22Rv1 (cell line): ENCODE measurements at regions not wholly inside any gene's neighbourhood (a gene's known extent, or its start where the extent isn't known, plus 50 kb on each side); places are given as distances from the start of the nearest gene placed in this dataset.

Source experiments
- ZFX ChIP-seq: fragments of 450-650 bp; IDR thresholded peaks from 2 replicates; pipeline ENCODE4 v1.6.1; 2017; ENCODE audit warnings: antibody characterized with exemption, borderline replicate concordance
- TF ChIP-seq, protein P1 (sequence below): fragments of 450-650 bp; IDR thresholded peaks from 2 replicates; pipeline ENCODE4 v1.5.1; 2017; ENCODE audit warnings: mild to moderate bottlenecking

DNA sequence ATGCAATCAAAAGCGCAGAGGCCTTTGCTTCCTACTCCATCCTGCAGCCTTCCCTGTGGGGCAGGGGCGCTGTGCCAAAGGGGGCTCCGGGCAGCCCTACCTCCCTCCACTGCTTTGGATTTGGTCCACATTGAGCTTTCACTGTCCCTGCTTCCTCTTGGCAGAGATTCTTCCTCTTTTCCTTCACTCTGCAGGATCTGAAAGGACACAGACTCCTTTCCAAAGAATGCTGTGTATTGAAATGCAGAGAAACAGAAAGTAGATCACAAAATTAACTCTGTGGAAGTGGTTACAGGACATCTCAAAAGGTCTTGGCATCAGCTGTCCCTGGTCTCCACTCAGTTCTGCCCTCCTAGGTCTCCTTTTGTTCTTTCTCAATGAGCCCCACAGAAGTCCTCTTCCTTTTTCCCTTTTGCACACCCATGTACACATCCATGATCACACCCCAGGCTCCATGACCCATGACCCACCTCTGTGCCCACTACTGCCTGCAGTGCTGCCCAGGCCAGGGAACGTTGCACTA, 64.1 kb downstream of the CCR1 start:
- TF ChIP-seq, protein P1, sequence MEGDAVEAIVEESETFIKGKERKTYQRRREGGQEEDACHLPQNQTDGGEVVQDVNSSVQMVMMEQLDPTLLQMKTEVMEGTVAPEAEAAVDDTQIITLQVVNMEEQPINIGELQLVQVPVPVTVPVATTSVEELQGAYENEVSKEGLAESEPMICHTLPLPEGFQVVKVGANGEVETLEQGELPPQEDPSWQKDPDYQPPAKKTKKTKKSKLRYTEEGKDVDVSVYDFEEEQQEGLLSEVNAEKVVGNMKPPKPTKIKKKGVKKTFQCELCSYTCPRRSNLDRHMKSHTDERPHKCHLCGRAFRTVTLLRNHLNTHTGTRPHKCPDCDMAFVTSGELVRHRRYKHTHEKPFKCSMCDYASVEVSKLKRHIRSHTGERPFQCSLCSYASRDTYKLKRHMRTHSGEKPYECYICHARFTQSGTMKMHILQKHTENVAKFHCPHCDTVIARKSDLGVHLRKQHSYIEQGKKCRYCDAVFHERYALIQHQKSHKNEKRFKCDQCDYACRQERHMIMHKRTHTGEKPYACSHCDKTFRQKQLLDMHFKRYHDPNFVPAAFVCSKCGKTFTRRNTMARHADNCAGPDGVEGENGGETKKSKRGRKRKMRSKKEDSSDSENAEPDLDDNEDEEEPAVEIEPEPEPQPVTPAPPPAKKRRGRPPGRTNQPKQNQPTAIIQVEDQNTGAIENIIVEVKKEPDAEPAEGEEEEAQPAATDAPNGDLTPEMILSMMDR, result no peak
- TF ChIP-seq ZFX, result no peak
